Mesendoderm (in vitro differentiated cells): ENCODE measurements at regions not wholly inside any gene's neighbourhood (a gene's known extent, or its start where the extent isn't known, plus 50 kb on each side); places are given as distances from the start of the nearest gene placed in this dataset.
"Not testable (repeated sequence)": the region's sequence is repeated elsewhere in the genome, so short reads cannot be mapped to it uniquely, and the experiment has no call there.

Experiments
- DNase-seq: peaks from one replicate; pipeline ENCODE4 v3.0.0; 2013
- H2AK5ac ChIP-seq: 2 replicates; pipeline ENCODE4 v1.6.1; 2013; ENCODE audit warnings: low read length, inconsistent platforms
- H2BK120ac ChIP-seq: 2 replicates; pipeline ENCODE4 v1.6.1; 2013; ENCODE audit warnings: low read depth, mild to moderate bottlenecking, low read length, moderate library complexity, mixed read lengths
- H2BK15ac ChIP-seq: replicated peaks from 2 replicates; pipeline ENCODE4 v1.6.1; 2013; ENCODE audit warnings: low read depth, mild to moderate bottlenecking, moderate library complexity
- H2BK5ac ChIP-seq: 2 replicates; pipeline ENCODE4 v1.6.1; 2013; ENCODE audit warnings: low read length, inconsistent platforms
- H3K18ac ChIP-seq: 2 replicates; pipeline ENCODE4 v1.6.1; 2013; ENCODE audit warnings: mild to moderate bottlenecking, low read length, mixed read lengths
- H3K23ac ChIP-seq: one replicate; pipeline ENCODE4 v1.6.1; 2013; ENCODE audit warnings: low read length
- H3K27ac ChIP-seq: 2 replicates; pipeline ENCODE4 v1.5.1; 2013; ENCODE audit warnings: low read depth, mild to moderate bottlenecking, inconsistent platforms, low read length, moderate library complexity
- H3K27me3 ChIP-seq: 2 replicates; pipeline ENCODE4 v1.6.1; 2013; ENCODE audit warnings: low read length, control low read depth, mild to moderate bottlenecking, inconsistent platforms; ENCODE audit not compliant: insufficient read depth, poor library complexity
- H3K36me3 ChIP-seq: 2 replicates; pipeline ENCODE4 v1.6.1; 2013; ENCODE audit warnings: low read length, inconsistent platforms; ENCODE audit not compliant: control insufficient read depth, insufficient read depth
- H3K4ac ChIP-seq: one replicate; pipeline ENCODE4 v1.6.1; 2013; ENCODE audit warnings: low read depth, mild to moderate bottlenecking, low read length, moderate library complexity
- H3K4me1 ChIP-seq: 2 replicates; pipeline ENCODE4 v1.6.1; 2013; ENCODE audit warnings: low read depth, low read length, inconsistent platforms; ENCODE audit not compliant: control insufficient read depth
- H3K4me2 ChIP-seq: 2 replicates; pipeline ENCODE4 v1.6.1; 2013; ENCODE audit warnings: low read length
- H3K4me3 ChIP-seq: 2 replicates; pipeline ENCODE4 v1.5.1; 2013; ENCODE audit warnings: mild to moderate bottlenecking, low read length
- H3K56ac ChIP-seq: one replicate; pipeline ENCODE4 v1.6.1; 2013; ENCODE audit warnings: low read length
- H3K79me1 ChIP-seq: 2 replicates; pipeline ENCODE4 v1.6.1; 2013; ENCODE audit warnings: low read length, inconsistent platforms
- H3K79me2 ChIP-seq: 2 replicates; pipeline ENCODE4 v1.6.1; 2013; ENCODE audit warnings: mild to moderate bottlenecking, low read length; ENCODE audit not compliant: control insufficient read depth, insufficient read depth
- H3K9ac ChIP-seq: 2 replicates; pipeline ENCODE4 v1.6.1; 2013; ENCODE audit warnings: low read length, inconsistent platforms
- H4K5ac ChIP-seq: one replicate; pipeline ENCODE4 v1.6.1; 2013; ENCODE audit warnings: low read length
- H4K8ac ChIP-seq: one replicate; pipeline ENCODE4 v1.6.1; 2013; ENCODE audit warnings: low read depth, mild to moderate bottlenecking, control low read depth, low read length, moderate library complexity
- WGBS: extraction: QIAGEN DNeasy Blood & Tissue Kit; methylation state at CpG from one replicate; pipeline ENCODE4 v1.1.7; 2013; ENCODE audit warnings: low lambda C conversion rate, missing lambda C conversion rate; ENCODE audit not compliant: insufficient coverage; ENCODE audit errors: extremely low coverage; 5-methylcytosine and 5-hydroxymethylcytosine counted together

GRCh38 chr19:57035740-57036139 is 84.0 kb upstream of the USP29 start:
- DNase-seq, H3K27ac ChIP-seq, H3K4me1 ChIP-seq, H3K4ac ChIP-seq, H3K4me3 ChIP-seq, H3K18ac ChIP-seq, H3K23ac ChIP-seq, H2BK5ac ChIP-seq, H3K79me2 ChIP-seq, H2BK120ac ChIP-seq, H4K8ac ChIP-seq, H3K4me2 ChIP-seq, H2AK5ac ChIP-seq, H3K56ac ChIP-seq, H3K36me3 ChIP-seq, H2BK15ac ChIP-seq, H4K5ac ChIP-seq, H3K27me3 ChIP-seq, H3K9ac ChIP-seq, H3K79me1 ChIP-seq: not testable (repeated sequence)
- no CpG with 5 or more reads among the region's 4 CpGs for WGBS

GRCh38 chr19:57037556-57037955 is 82.2 kb upstream of the USP29 start:
- Histone ChIP-seq H3K27ac (no peak overlapping the region), H3K23ac (no peak overlapping the region), H3K4me3 (no peak overlapping the region), H2BK15ac (no peak overlapping the region), H3K79me1 (no peaks in the 10 kb centered on the region), H3K27me3 (no peaks in the 10 kb centered on the region), H2BK120ac (no peak overlapping the region), H3K79me2 (no peaks in the 10 kb centered on the region), H3K36me3 (no peaks in the 10 kb centered on the region), H3K9ac (no peak overlapping the region), H4K5ac (no peak overlapping the region), H3K56ac (no peak overlapping the region), H4K8ac (no peak overlapping the region), H3K4ac (no peak overlapping the region), H2BK5ac (no peak overlapping the region), H3K4me2 (no peak overlapping the region), H3K4me1 (no peaks in the 10 kb centered on the region), H2AK5ac (no peak overlapping the region), H3K18ac (no peak overlapping the region)
- no CpG with 5 or more reads among the region's 4 CpGs for WGBS
- DNase-seq = no peak

GRCh38 chr19:57047743-57048142 is 72.0 kb upstream of the USP29 start:
- no peak overlapping the region for H3K9ac ChIP-seq
- no peak overlapping the region for H2BK15ac ChIP-seq
- no peak overlapping the region for H4K8ac ChIP-seq

GRCh38 chr19:57050863-57051262 is 68.9 kb upstream of the USP29 start:
- Histone ChIP-seq H3K36me3 (no peaks in the 10 kb centered on the region), H3K4ac (no peak overlapping the region), H3K4me3 (no peak overlapping the region), H2BK15ac (no peak overlapping the region), H3K4me2 (no peak overlapping the region), H3K27ac (no peak overlapping the region), H4K8ac (no peak overlapping the region), H2AK5ac (no peak overlapping the region), H3K18ac (no peak overlapping the region), H3K79me2 (no peaks in the 10 kb centered on the region), H2BK120ac (no peak overlapping the region), H2BK5ac (no peak overlapping the region), H3K9ac (no peak overlapping the region), H3K4me1 (no peaks in the 10 kb centered on the region), H3K23ac (no peak overlapping the region), H3K27me3 (no peaks in the 10 kb centered on the region), H3K79me1 (no peaks in the 10 kb centered on the region), H3K56ac (no peak overlapping the region), H4K5ac (no peak overlapping the region)
- WGBS = no CpG with 5 or more reads among the region's 2 CpGs
- no peak for DNase-seq

More at GRCh38 chr19:57047743-57048142, 72.0 kb upstream of the USP29 start:
- Histone ChIP-seq H2BK120ac (no peak overlapping the region), H4K5ac (no peak overlapping the region), H3K27ac (no peak overlapping the region), H3K4me1 (no peaks in the 10 kb centered on the region), H3K4me3 (no peak overlapping the region), H3K18ac (no peak overlapping the region), H3K79me2 (no peaks in the 10 kb centered on the region), H2AK5ac (no peak overlapping the region), H3K23ac (no peak overlapping the region), H3K36me3 (no peaks in the 10 kb centered on the region), H3K79me1 (no peaks in the 10 kb centered on the region), H3K27me3 (no peaks in the 10 kb centered on the region), H3K56ac (no peak overlapping the region), H3K4me2 (no peak overlapping the region), H2BK5ac (no peak overlapping the region), H3K4ac (no peak overlapping the region)
- WGBS = no CpG with 5 or more reads among the region's 3 CpGs
- DNase-seq = no peak

- Histone ChIP-seq H3K4me3 (no peak overlapping the region), H3K79me1 (no peaks in the 10 kb centered on the region), H2BK120ac (no peak overlapping the region), H2AK5ac (no peak overlapping the region), H4K8ac (no peak overlapping the region), H3K4me1 (no peaks in the 10 kb centered on the region), H3K18ac (no peak overlapping the region), H3K23ac (no peak overlapping the region), H3K36me3 (no peaks in the 10 kb centered on the region), H4K5ac (no peak overlapping the region), H2BK15ac (no peak overlapping the region), H3K9ac (no peak overlapping the region), H3K27ac (no peak overlapping the region), H3K56ac (no peak overlapping the region), H2BK5ac (no peak overlapping the region), H3K27me3 (no peaks in the 10 kb centered on the region), H3K79me2 (no peaks in the 10 kb centered on the region), H3K4me2 (no peak overlapping the region), H3K4ac (no peak overlapping the region)
- DNase-seq = no peak
- WGBS = no CpG with 5 or more reads among the region's 3 CpGs
These were observed 67.7 kb upstream of the USP29 start for GRCh38 chr19:57052081-57052480.

GRCh38 chr19:57053401-57053800 is 66.4 kb upstream of the USP29 start:
- Histone ChIP-seq H3K56ac (no peak overlapping the region), H3K4me3 (no peak overlapping the region), H4K5ac (no peak overlapping the region), H3K9ac (no peak overlapping the region), H3K23ac (no peak overlapping the region), H4K8ac (no peak overlapping the region), H2BK5ac (no peak overlapping the region), H3K4me2 (no peak overlapping the region), H3K4ac (no peak overlapping the region), H3K27ac (no peak overlapping the region), H2BK15ac (no peak overlapping the region), H2BK120ac (no peak overlapping the region), H3K18ac (no peak overlapping the region), H3K79me1 (no peaks in the 10 kb centered on the region), H3K4me1 (no peaks in the 10 kb centered on the region), H3K27me3 (no peaks in the 10 kb centered on the region), H3K36me3 (no peaks in the 10 kb centered on the region), H2AK5ac (no peak overlapping the region), H3K79me2 (no peaks in the 10 kb centered on the region)
- no CpG with 5 or more reads among the region's 12 CpGs for WGBS
- DNase-seq = no peak
